ENCODE measurements at regions not wholly inside any gene's neighbourhood (a gene's known extent, or its start where the extent isn't known, plus 50 kb on each side); places are given as distances from the start of the nearest gene placed in this dataset.

- no peak for TF ChIP-seq RCOR1 (IDR thresholded peaks at IDR 0.05; ENCODE audit: insufficient replicate concordance, low read length)
- TF ChIP-seq MAFK (IDR thresholded peaks at IDR 0.05; ENCODE audit: low read depth, low read length) = no peak
- TF ChIP-seq ELK1 (IDR thresholded peaks at IDR 0.05; ENCODE audit: borderline replicate concordance, low read depth, low read length) = no peak
- no peak for TF ChIP-seq CTCF (conservative IDR thresholded peaks at IDR 0.05; ENCODE audit: low read depth, low read length)
- no peak for TF ChIP-seq NFE2L2 (IDR thresholded peaks at IDR 0.05; ENCODE audit: low read depth, low read length)
- TF ChIP-seq BHLHE40 (IDR thresholded peaks at IDR 0.05; ENCODE audit: low read depth, low read length) = no peak
- TF ChIP-seq MAZ (IDR thresholded peaks at IDR 0.05; ENCODE audit: borderline replicate concordance, low read depth, low read length) = no peak
- TF ChIP-seq USF2 (IDR thresholded peaks at IDR 0.05; ENCODE audit: low read depth, low read length) = no peak
- no peak for TF ChIP-seq MXI1 (IDR thresholded peaks at IDR 0.05; ENCODE audit: borderline replicate concordance, low read depth, low read length)
- TF ChIP-seq RAD21 (IDR thresholded peaks at IDR 0.05; ENCODE audit: low read length) = no peak
- no peak for TF ChIP-seq RFX5 (IDR thresholded peaks at IDR 0.05; ENCODE audit: low read depth, low read length)
- TF ChIP-seq POLR2A (IDR thresholded peaks at IDR 0.05; ENCODE audit: low read depth, low read length) = no peak
- TF ChIP-seq FOS (IDR thresholded peaks at IDR 0.05; ENCODE audit: low read depth, low read length) = no peak
- TF ChIP-seq SMC3 (IDR thresholded peaks at IDR 0.05; ENCODE audit: low read depth, low read length) = no peak
- no peak for TF ChIP-seq CHD1 (IDR thresholded peaks at IDR 0.05; ENCODE audit: low read depth, low read length)
- TF ChIP-seq CEBPB (IDR thresholded peaks at IDR 0.05; ENCODE audit: low read depth, low read length) = no peak
- Histone ChIP-seq H2AK5ac (ENCODE audit: low read depth, low read length) (no peak overlapping the region), H3K27ac (ENCODE audit: insufficient read depth, low read length) (no peak overlapping the region), H3K9ac (ENCODE audit: low read depth, low read length) (no peak overlapping the region), H3K18ac (ENCODE audit: low read depth, low read length) (no peak overlapping the region), H3K23ac (ENCODE audit: low read depth, low read length) (no peak overlapping the region), H3K9me3 (ENCODE audit: control insufficient read depth, insufficient read depth, low read length) (no peaks in the 10 kb centered on the region), H3K36me3 (ENCODE audit: control insufficient read depth, insufficient read depth, low read length) (no peaks in the 10 kb centered on the region), H3K4ac (ENCODE audit: low read depth, low read length) (no peak overlapping the region), H2BK120ac (ENCODE audit: low read depth, low read length) (no peak overlapping the region), H3K4me3 (ENCODE audit: insufficient read depth, low read depth, low read length) (no peak overlapping the region), H4K8ac (ENCODE audit: low read depth in 2 of 2, low read length in 2 of 2) (no peak overlapping the region), H3K56ac (ENCODE audit: extremely low read depth, insufficient read depth, low read length) (no peak overlapping the region), H4K5ac (ENCODE audit: low read depth, low read length) (no peak overlapping the region), H3K79me1 (ENCODE audit: low read depth in 1 of 2, low read length in 2 of 2) (no peaks in the 10 kb centered on the region), H2AFZ (replicated peaks; ENCODE audit: low read length, poor library complexity) (no peak overlapping the region), H4K91ac (ENCODE audit: insufficient read depth, low read depth, low read length) (no peak overlapping the region), H3K9me1 (ENCODE audit: insufficient read depth, low read length) (no peaks in the 10 kb centered on the region), H3K14ac (replicated peaks; ENCODE audit: low read depth, low read length) (no peak overlapping the region), H2AK9ac (replicated peaks; ENCODE audit: low read depth, low read length, poor library complexity) (no peak overlapping the region), H3K27me3 (ENCODE audit: control insufficient read depth, insufficient read depth, low read length) (no peaks in the 10 kb centered on the region), H4K20me1 (ENCODE audit: insufficient read depth, low read length) (no peaks in the 10 kb centered on the region), H2BK5ac (ENCODE audit: low read depth, low read length, poor library complexity, severe bottlenecking) (no peak overlapping the region), H3K4me2 (ENCODE audit: low read depth, low read length) (no peak overlapping the region), H3K4me1 (ENCODE audit: control insufficient read depth, insufficient read depth, low read length) (no peaks in the 10 kb centered on the region), H2BK20ac (ENCODE audit: low read depth, low read length) (no peak overlapping the region), H2BK15ac (ENCODE audit: low read depth, low read length) (no peak overlapping the region)
- intact Hi-C loops (cut with micrococcal nuclease) = no loop called here
- no peak for ATAC-seq (ENCODE audit: low read depth)
- no peak for DNase-seq
- in situ Hi-C loops (cut with MboI; ENCODE audit: low sequenced_read_pairs) = no loop called here
- dilution Hi-C loops (cut with HindIII; ENCODE audit: low sequenced_read_pairs, unreplicated experiment) = no loop called here
- BruUV-seq (replicated peaks) = no TSS peak
- CTCF ChIA-PET = no interaction called here
- no CpG with 5 or more reads among the region's 5 CpGs for WGBS, 2 experiments (ENCODE audit: extremely low coverage in 2 of 2, insufficient read length in 1 of 2)
- POLR2A ChIA-PET (ENCODE audit: unreplicated experiment) = no interaction called here
Observed at GRCh38 chr5:18334949-18335348, 700.7 kb downstream of the TAF11L14 start.

All from IMR-90 (cell line).